GM23248 (cell line): ENCODE measurements at regions not wholly inside any gene's neighbourhood (a gene's known extent, or its start where the extent isn't known, plus 50 kb on each side); places are given as distances from the start of the nearest gene placed in this dataset.

Source experiments
- DNase-seq: peaks from one replicate; pipeline ENCODE4 v3.0.0-alpha.2; 2015
- H2AFZ ChIP-seq: fragments of 200-600 bp; sonication (generic); 2 replicates; pipeline ENCODE4 v1.6.1; 2016; ENCODE audit warnings: antibody characterized with exemption
- H3F3A ChIP-seq: fragments of 200-600 bp; sonication (generic); 2 replicates; pipeline ENCODE4 v1.6.1; 2016; ENCODE audit warnings: mild to moderate bottlenecking, antibody characterized with exemption, mixed run types; ENCODE audit not compliant: insufficient read depth
- H3K27ac ChIP-seq: fragments of 200-600 bp; sonication (generic); 2 replicates; pipeline ENCODE4 v1.5.1; 2016; ENCODE audit warnings: mild to moderate bottlenecking
- H3K27me3 ChIP-seq: fragments of 200-600 bp; sonication (generic); replicated peaks from 2 replicates; pipeline ENCODE4 v1.6.1; 2016; ENCODE audit warnings: mild to moderate bottlenecking; ENCODE audit not compliant: insufficient read depth
- H3K36me3 ChIP-seq: fragments of 200-600 bp; sonication (generic); 2 replicates; pipeline ENCODE4 v1.6.1; 2016; ENCODE audit warnings: low read depth, mild to moderate bottlenecking
- H3K4me1 ChIP-seq: fragments of 200-600 bp; sonication (generic); 2 replicates; pipeline ENCODE4 v1.6.1; 2016; ENCODE audit warnings: mild to moderate bottlenecking; ENCODE audit not compliant: insufficient read depth
- H3K4me2 ChIP-seq: fragments of 200-600 bp; sonication (generic); one replicate; pipeline ENCODE4 v1.6.1; 2016; ENCODE audit warnings: mild to moderate bottlenecking; ENCODE audit not compliant: unreplicated experiment
- H3K4me3 ChIP-seq: fragments of 200-600 bp; sonication (generic); 2 replicates; pipeline ENCODE4 v1.5.1; 2016; ENCODE audit warnings: mild to moderate bottlenecking
- H3K79me2 ChIP-seq: fragments of 200-600 bp; sonication (generic); 2 replicates; pipeline ENCODE4 v1.6.1; 2016; ENCODE audit warnings: mild to moderate bottlenecking; ENCODE audit not compliant: insufficient read depth
- H3K9ac ChIP-seq: fragments of 200-600 bp; sonication (generic); 2 replicates; pipeline ENCODE4 v1.6.1; 2016; ENCODE audit warnings: mild to moderate bottlenecking
- H3K9me2 ChIP-seq: fragments of 200-600 bp; sonication (generic); 2 replicates; pipeline ENCODE4 v1.6.1; 2016; ENCODE audit warnings: mixed run types, mild to moderate bottlenecking, moderate library complexity; ENCODE audit not compliant: insufficient read depth
- H3K9me3 ChIP-seq: fragments of 200-600 bp; sonication (generic); one replicate; pipeline ENCODE4 v1.6.1; 2017; ENCODE audit warnings: low read depth
- H4K20me1 ChIP-seq: fragments of 200-600 bp; sonication (generic); 2 replicates; pipeline ENCODE4 v1.6.0; 2016; ENCODE audit not compliant: insufficient read depth
- EZH2 ChIP-seq: fragments of 200-600 bp; sonication (generic); IDR thresholded peaks from 2 replicates; pipeline ENCODE4 v1.6.1; 2018; ENCODE audit warnings: antibody characterized with exemption, mild to moderate bottlenecking; ENCODE audit not compliant: insufficient read depth, poor library complexity, severe bottlenecking
- EZH2phosphoT487 ChIP-seq: fragments of 200-600 bp; sonication (generic); IDR thresholded peaks from 2 replicates; pipeline ENCODE4 v1.6.1; 2018; ENCODE audit warnings: antibody characterized with exemption, moderate library complexity, mild to moderate bottlenecking, low read depth; ENCODE audit not compliant: insufficient read depth
- WGBS, 2 experiments: methylation state at CpG; one replicate each; pipeline ENCODE4 v1.1.6; 2015 to 2017; ENCODE audit warnings: low lambda C conversion rate in 2 of 2, low coverage in 1 of 2; ENCODE audit errors: missing lambda C conversion rate in 2 of 2; 5-methylcytosine and 5-hydroxymethylcytosine counted together
- in situ Hi-C: fragments of 300-500 bp; cut with MboI; formaldehyde crosslinking; loops from 2 replicates; pipeline ENCODE4 v1.15.0; 2020

DNA sequence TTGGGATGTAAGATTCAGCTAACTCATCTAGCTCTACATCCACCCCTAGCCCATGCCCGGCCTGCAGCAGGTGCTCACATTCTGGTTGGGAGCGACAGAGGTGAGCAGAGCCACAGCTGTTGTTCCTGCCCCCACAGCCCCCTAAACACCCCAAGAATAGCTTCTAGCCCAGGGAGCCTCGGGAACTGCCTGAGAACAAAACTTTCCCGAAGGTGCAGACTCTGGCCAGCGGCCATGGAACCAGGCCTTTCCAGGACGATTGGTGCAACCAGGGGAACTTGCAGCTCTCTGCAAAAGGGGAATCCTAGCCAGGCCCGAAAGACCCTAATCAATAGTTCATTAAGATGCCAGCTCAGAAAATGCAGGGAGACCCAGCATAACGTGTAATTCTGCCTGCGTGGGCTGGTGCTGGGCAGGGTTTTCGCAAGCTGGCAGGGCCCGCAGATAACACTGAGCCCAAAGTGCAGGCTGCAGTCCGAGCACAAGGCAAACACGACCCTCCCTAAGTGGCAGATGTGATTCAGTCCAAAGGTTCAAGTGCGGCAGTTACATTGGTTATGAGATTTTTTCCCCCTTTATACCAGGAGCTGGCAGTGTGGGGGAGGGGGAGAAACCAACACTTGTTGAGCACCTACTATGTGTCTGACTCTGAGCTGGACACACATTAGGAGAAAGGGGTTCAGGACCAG lies 122.5 kb upstream of the MAP1LC3B2 start:
- no peaks in the 10 kb centered on the region for H3K9me2 ChIP-seq
- H3K36me3 ChIP-seq: no peaks in the 10 kb centered on the region
- in situ Hi-C loops: no loop called here
- H3K27me3 ChIP-seq: no peaks in the 10 kb centered on the region
- 78 to 81% methylated on average over 14 of the region's 14 CpGs for WGBS, 2 experiments
- H2AFZ ChIP-seq: no peak overlapping the region
- H3F3A ChIP-seq: peaks cover 9% of the 10 kb centered on the region
- no peak overlapping the region for H3K4me3 ChIP-seq
- H4K20me1 ChIP-seq: no peaks in the 10 kb centered on the region
- peaks cover 22% of the 10 kb centered on the region for H3K4me1 ChIP-seq
- H3K27ac ChIP-seq: no peak overlapping the region
- no peak for DNase-seq
- H3K79me2 ChIP-seq: no peaks in the 10 kb centered on the region
- H3K9me3 ChIP-seq: no peaks in the 10 kb centered on the region
- TF ChIP-seq EZH2 (no peak), EZH2phosphoT487 (no peak)
- no peak overlapping the region for H3K9ac ChIP-seq
- no peak overlapping the region for H3K4me2 ChIP-seq

DNA sequence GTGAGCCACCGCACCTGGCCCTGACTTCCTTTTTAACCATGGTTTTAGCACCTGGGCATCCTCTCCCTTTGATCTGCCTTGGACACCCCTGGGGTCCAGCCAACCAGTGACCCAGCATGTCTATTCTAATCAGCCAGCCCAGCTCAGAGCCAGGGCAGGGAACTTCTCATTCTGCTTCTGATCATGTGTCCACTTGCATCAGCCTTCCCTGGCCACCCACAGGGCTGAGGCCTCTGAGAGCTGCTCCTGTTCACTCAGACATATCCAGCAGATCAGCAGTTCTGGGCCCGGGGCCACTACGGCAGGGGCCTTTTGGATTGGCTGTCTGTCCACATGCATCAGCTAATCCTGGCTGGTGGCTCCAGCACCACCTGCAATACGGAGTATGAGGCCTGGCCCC lies 117.9 kb upstream of the MAP1LC3B2 start:
- no peaks in the 10 kb centered on the region for H3K79me2 ChIP-seq
- no peaks in the 10 kb centered on the region for H3F3A ChIP-seq
- WGBS, 2 experiments: 53 to 54% methylated on average over 4 of the region's 4 CpGs
- H3K9ac ChIP-seq: no peak overlapping the region
- no peak overlapping the region for H2AFZ ChIP-seq
- H4K20me1 ChIP-seq: no peaks in the 10 kb centered on the region
- TF ChIP-seq EZH2 (no peak), EZH2phosphoT487 (no peak)
- no peaks in the 10 kb centered on the region for H3K27me3 ChIP-seq
- no peak overlapping the region for H3K4me2 ChIP-seq
- no peaks in the 10 kb centered on the region for H3K4me1 ChIP-seq
- in situ Hi-C loops: no loop called here
- no peak overlapping the region for H3K4me3 ChIP-seq
- peak; percentile 28 for DNase-seq
- no peaks in the 10 kb centered on the region for H3K9me3 ChIP-seq
- H3K9me2 ChIP-seq: no peaks in the 10 kb centered on the region
- H3K36me3 ChIP-seq: no peaks in the 10 kb centered on the region
- no peak overlapping the region for H3K27ac ChIP-seq

DNA sequence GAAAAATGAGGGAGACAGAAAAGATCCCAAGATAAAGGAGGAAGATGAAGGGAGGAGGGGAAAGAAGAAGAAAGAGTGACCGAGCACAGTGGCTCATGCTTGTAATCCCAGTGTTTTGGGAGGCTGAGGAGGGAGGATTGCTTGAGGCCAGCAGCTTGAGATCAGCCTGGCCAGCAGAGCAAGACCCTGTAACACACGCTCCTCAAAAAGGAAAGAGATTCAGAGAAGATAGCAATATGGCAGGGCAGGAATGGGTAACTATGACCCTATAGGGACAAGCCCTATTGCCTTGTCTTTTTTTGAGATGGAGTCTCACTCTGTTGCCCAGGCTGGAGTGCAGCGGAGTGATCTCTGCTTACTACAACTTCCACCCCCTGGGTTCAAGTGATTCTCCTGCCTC lies 116.9 kb upstream of the MAP1LC3B2 start:
- H3F3A ChIP-seq: no peaks in the 10 kb centered on the region
- no peak overlapping the region for H3K4me2 ChIP-seq
- no peaks in the 10 kb centered on the region for H3K27me3 ChIP-seq
- no peaks in the 10 kb centered on the region for H3K79me2 ChIP-seq
- no peak overlapping the region for H2AFZ ChIP-seq
- H4K20me1 ChIP-seq: no peaks in the 10 kb centered on the region
- H3K4me1 ChIP-seq: no peaks in the 10 kb centered on the region
- WGBS, 2 experiments: 92 to 97% methylated on average over 3 of the region's 3 CpGs
- H3K27ac ChIP-seq: no peak overlapping the region
- DNase-seq: no peak
- H3K9me3 ChIP-seq: no peaks in the 10 kb centered on the region
- H3K4me3 ChIP-seq: no peak overlapping the region
- H3K36me3 ChIP-seq: no peaks in the 10 kb centered on the region
- H3K9me2 ChIP-seq: no peaks in the 10 kb centered on the region
- no peak overlapping the region for H3K9ac ChIP-seq
- TF ChIP-seq EZH2: no peak
- TF ChIP-seq EZH2phosphoT487: no peak
- in situ Hi-C loops: no loop called here

DNA sequence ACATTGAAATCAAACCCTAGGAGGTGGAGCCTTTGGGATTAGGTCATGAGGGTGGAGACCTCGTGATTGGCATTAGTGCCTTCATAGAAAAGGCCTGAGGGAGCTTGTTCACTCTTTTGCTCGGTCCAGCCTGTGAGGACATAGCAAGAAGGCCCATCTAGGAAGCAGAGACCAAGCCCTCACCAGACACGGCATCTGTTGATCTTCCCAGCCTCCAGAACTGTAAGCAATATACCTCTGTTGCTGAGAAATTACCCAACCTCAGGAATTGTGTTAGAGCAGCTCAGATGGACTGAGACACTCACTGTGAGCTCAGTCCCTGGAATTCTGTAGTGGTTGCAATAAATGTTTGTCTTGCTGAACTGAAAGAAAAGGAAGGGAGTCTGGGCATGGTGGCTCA lies 116.2 kb upstream of the MAP1LC3B2 start:
- Histone ChIP-seq H3K4me1 (no peaks in the 10 kb centered on the region), H3K36me3 (no peaks in the 10 kb centered on the region), H3K9me2 (no peaks in the 10 kb centered on the region), H3K9ac (no peak overlapping the region), H2AFZ (no peak overlapping the region), H3F3A (no peaks in the 10 kb centered on the region), H3K4me2 (no peak overlapping the region), H3K27me3 (no peaks in the 10 kb centered on the region), H3K27ac (no peak overlapping the region), H4K20me1 (no peaks in the 10 kb centered on the region), H3K79me2 (no peaks in the 10 kb centered on the region), H3K4me3 (no peak overlapping the region), H3K9me3 (no peaks in the 10 kb centered on the region)
- TF ChIP-seq EZH2phosphoT487: no peak
- TF ChIP-seq EZH2: no peak
- 79 to 84% methylated on average over 3 of the region's 3 CpGs for WGBS, 2 experiments
- peak; percentile 54 for DNase-seq
- in situ Hi-C loops: no loop called here
